HG03460 (cell line): ENCODE measurements at regions not wholly inside any gene's neighbourhood (a gene's known extent, or its start where the extent isn't known, plus 50 kb on each side); places are given as distances from the start of the nearest gene placed in this dataset.

ENCODE experiments used
- ATAC-seq: cut with Tn5 transposase; IDR thresholded peaks from one replicate; pipeline ENCODE4 v1.9.1; 2021; ENCODE audit not compliant: unreplicated experiment

- ATAC-seq, result no peak
Measured at GRCh38 chr15:98187549-98187948, 227.0 kb downstream of the ARRDC4 start.

DNA sequence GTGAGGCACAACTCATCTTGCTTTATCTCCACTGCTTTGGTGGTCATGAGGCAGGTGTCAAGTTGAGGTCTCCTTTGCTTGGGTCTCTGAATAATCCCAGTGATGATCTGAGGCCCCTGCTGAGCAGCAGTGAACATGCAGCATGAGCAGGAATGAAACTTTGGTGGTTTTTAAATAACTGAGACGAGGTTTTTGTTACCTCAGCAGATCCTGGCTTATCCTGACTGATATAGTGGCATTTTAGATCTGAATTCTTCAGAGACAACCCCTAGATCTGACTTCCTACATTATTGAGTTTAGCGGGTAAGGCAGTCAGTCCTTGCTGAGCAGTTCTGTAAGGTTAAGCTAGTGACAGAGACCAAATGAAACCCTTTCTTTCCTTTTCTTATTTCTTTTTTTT, 230.4 kb downstream of the ARRDC4 start:
- ATAC-seq, result no peak

DNA sequence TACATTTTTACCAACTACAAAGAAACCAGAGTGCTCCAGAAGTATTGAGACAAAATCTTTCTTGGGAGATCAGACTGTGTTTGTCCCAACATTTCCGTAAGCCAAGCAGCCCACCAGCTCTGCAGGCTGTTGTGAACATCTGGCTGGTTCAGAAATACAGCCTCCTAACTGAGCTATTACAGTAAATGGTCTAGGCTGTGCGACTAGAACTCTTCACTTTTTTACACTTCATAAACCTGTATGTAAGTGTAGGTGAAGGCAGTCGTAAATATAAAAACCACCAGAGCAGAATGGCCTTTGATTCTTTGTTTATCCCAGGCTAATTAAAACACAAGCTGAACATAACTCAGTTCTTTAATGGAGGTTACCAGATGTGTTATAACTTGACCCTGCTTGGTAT, 235.3 kb downstream of the ARRDC4 start:
- ATAC-seq, result no peak

GRCh38 chr15:98196371-98196770, 235.9 kb downstream of the ARRDC4 start:
- no peak for ATAC-seq

GRCh38 chr15:98202256-98202655, 241.8 kb downstream of the ARRDC4 start:
- no peak for ATAC-seq

- no peak for ATAC-seq
Measured at GRCh38 chr15:98203872-98204660, 243.6 kb downstream of the ARRDC4 start.

GRCh38 chr15:98207928-98208327, 247.4 kb downstream of the ARRDC4 start:
- ATAC-seq, result no peak

DNA sequence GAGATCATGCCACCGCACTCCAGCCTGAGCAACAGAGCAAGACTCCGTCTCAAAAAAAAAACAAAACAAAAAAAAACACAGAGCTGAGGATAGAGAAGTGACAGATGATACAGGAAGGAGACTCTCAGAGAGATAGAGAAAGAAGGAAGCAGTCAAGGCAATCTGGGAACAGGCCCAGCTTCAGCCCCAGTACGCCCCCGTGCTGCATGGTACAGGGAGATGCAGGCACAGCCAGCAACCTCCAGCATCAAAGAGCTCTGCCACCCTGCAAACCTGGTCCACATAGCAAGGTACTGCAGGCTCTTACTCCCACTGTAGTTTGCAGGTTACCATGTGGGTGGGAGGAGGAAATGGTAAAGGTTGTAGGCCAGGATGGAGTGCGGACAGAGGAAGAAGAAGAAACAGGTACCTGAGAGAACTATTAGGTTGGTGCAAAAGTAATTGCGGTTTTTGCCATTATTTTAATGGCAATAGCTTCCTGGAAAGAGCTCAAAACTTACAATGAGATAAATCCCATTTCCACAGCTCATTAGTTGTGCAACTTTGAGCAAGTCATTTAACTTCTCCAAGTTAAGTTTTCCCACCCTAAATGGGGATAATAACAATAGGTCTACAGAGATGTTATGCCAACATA, 253.0 kb downstream of the ARRDC4 start:
- no peak for ATAC-seq

- no peak for ATAC-seq
Measured at GRCh38 chr15:98216166-98216565, 255.7 kb downstream of the ARRDC4 start.

GRCh38 chr15:98217356-98217755, 256.9 kb downstream of the ARRDC4 start:
- no peak for ATAC-seq

GRCh38 chr15:98221144-98221543, 260.6 kb downstream of the ARRDC4 start:
- no peak for ATAC-seq

DNA sequence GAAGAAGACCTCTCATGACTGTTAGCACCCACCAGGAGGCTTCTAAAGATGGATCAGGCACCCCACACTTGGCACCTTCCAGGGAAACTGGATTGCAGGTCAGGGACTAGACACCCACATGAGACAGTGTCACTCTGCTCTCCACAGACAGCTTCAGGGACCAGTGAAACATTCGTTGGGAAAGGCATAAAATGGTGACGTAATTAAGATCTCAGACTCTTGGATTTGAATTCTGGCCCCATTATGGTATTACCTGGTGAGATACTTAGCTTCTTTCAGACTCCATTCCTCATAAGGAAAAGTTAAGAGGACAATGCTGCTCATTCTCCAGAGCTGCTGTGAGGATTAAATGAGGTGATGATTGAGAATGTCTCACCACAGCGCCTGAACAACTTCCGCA, 261.1 kb downstream of the ARRDC4 start:
- ATAC-seq, result no peak

GRCh38 chr15:98226149-98226548, 265.6 kb downstream of the ARRDC4 start:
- ATAC-seq, result no peak

GRCh38 chr15:98226578-98226977, 266.1 kb downstream of the ARRDC4 start:
- ATAC-seq, result no peak

DNA sequence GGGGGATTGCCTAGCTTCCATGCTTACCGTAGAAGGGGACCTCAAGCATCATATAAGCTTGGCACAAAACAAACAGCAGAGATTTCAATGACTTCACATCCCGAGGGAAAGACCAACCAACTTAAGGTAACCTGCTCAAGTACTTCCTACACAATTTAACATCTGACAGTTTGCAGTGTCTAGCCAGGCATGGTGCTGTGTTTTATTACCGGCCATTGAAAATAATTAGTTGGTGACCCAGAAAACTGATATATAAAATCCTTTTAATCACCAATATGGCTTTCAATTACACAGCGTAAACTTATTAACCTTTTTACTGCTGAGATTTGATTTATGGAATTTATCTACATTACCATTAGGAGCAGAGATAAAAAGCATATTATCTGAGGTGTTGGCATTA, 268.3 kb downstream of the ARRDC4 start:
- ATAC-seq, result no peak

DNA sequence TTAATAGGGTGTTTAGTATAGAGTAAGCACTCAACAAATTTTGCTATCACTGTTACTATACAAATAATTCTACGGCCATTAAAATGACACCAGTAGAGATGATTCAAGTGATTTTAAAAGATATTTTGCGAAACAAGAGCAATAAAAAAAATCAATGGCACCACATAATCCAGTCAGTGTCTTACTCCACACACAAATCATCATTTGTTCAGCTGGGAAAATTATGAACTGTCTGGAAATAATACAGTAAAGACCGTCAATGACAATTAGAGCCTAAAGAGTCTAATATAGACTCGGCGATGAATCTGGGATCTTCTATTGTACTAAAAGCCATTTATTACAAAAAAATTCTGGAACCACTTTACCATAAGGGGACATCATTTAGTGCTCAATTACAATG, 270.5 kb downstream of the ARRDC4 start:
- ATAC-seq, result no peak

GRCh38 chr15:98231696-98232440, 271.4 kb downstream of the ARRDC4 start:
- ATAC-seq, result no peak

DNA sequence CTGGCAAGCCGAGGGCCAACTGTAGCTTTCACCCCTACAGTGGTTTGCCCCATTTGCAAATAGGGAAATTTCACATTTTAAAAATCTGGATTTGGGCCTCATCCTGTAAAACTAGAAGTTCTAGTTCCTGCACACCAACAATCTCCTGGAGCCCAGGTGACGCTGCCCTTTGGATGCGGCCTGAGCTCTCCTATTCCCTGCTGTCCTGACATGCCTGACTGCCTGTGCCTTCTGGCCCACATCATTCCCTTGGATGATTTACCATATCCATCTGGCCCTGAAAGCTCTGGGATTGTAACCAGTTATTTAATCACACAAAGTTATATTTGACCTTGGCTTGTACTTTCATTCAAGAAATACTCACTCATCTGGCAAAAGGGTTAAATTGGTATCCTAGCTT, 272.3 kb downstream of the ARRDC4 start:
- ATAC-seq, result no peak

DNA sequence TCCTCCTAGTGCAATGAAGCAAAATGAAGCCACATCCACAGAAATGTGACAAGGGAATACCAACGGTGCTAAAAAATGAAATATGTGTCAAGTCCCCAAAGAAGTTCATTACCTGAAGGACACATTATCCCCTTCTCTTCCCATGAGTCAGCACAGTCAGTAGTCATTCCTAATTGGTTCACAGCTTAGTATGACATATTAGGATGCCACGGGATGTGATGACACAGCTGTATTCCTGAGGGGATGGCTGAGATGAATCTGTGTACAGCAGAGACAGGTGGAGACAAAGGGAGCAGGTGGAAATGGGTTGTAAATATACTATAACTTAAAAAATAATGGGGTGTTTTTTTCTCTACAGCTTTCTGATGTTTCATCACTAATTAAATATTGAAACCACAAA, 273.4 kb downstream of the ARRDC4 start:
- ATAC-seq, result no peak

DNA sequence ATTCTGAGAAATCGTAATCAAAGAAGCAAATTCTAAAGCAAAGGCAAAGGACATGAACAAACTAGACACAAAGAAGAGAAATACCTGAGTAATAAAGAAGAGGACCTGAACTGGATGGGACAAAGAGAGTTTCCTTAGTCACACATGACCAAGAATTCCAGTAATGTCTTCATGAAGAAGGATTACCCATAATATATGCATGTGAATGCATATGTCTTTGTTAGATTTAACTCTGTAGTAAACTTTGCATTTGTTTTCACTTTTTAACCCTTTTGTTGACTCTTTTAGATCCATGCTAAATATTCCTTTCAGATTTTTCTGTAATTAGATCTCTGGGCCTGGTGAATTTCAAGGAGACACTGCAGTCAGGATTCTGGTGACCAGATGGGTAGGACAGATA, 279.8 kb downstream of the ARRDC4 start:
- no peak for ATAC-seq

DNA sequence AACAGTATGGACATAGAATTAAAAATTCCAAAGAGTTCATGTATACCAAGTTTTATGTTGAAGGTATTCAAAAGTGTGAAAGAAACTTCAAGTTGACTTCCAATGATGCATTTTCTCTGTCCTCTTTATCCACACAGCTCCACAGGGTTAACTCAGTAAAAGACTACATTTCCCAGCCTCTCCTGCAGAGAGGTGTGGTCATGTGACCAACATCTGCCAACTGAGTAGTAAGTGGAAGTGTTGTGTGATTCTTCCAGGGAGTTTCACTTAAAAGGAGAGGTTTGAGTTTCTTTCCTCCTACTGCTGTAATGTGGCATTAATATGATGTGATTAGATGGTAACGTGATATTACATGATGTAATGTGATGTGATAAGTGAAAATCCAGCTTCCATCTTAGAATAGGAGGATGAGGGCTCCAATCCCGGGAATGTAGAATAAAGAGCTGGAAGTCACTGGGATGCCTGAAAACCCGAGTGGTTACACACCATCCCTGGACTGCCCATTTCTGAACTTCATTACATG, 280.6 kb downstream of the ARRDC4 start:
- ATAC-seq, result no peak

GRCh38 chr15:98257290-98257689, 296.8 kb downstream of the ARRDC4 start:
- ATAC-seq, result no peak
